HEK293T (cell line): ENCODE measurements at regions not wholly inside any gene's neighbourhood (a gene's known extent, or its start where the extent isn't known, plus 50 kb on each side); places are given as distances from the start of the nearest gene placed in this dataset.

Experiments
- CTCF ChIA-PET: fragments of 350-600 bp; formaldehyde crosslinking; extraction: SDS; loops from one replicate; lab custom pipeline; 2021; ENCODE audit warnings: antibody characterized with exemption, inconsistent platforms; lab: Yijun Ruan, JAX
- POLR2A ChIA-PET: fragments of 350-600 bp; formaldehyde crosslinking; extraction: SDS; loops from one replicate; lab custom pipeline; 2020; ENCODE audit warnings: antibody characterized with exemption, inconsistent platforms; lab: Yijun Ruan, JAX
- DNase-seq: peaks from one replicate; pipeline ENCODE4 v3.0.0; 2012; ENCODE audit warnings: mixed read lengths; ENCODE audit errors: extremely low spot score
- ARNT ChIP-seq: fragments of 450-650 bp; IDR thresholded peaks from 2 replicates; pipeline ENCODE4 v1.6.1; 2017; ENCODE audit warnings: mild to moderate bottlenecking
- BHLHE40 ChIP-seq: fragments of 450-650 bp; IDR thresholded peaks from 2 replicates; pipeline ENCODE4 v1.6.1; 2016; ENCODE audit warnings: mild to moderate bottlenecking, moderate library complexity, borderline replicate concordance
- CTBP1 ChIP-seq: fragments of 450-650 bp; IDR thresholded peaks from 2 replicates; pipeline ENCODE4 v1.6.1; 2016; ENCODE audit warnings: borderline replicate concordance
- ELF4 ChIP-seq: fragments of 450-650 bp; IDR thresholded peaks from 2 replicates; pipeline ENCODE4 v1.6.1; 2017; ENCODE audit warnings: antibody characterized with exemption
- FOXA1 ChIP-seq: fragments of 450-650 bp; IDR thresholded peaks from 2 replicates; pipeline ENCODE4 v1.6.1; 2016; ENCODE audit warnings: mild to moderate bottlenecking
- FOXK2 ChIP-seq: fragments of 450-650 bp; IDR thresholded peaks from 2 replicates; pipeline ENCODE4 v1.6.1; 2016; ENCODE audit warnings: mild to moderate bottlenecking
- FOXM1 ChIP-seq: fragments of 450-650 bp; IDR thresholded peaks from 2 replicates; pipeline ENCODE4 v1.6.1; 2017; ENCODE audit warnings: mild to moderate bottlenecking, borderline replicate concordance
- HDGF ChIP-seq: fragments of 450-650 bp; IDR thresholded peaks from 2 replicates; pipeline ENCODE4 v1.6.1; 2017; ENCODE audit warnings: antibody characterized with exemption, borderline replicate concordance
- L3MBTL2 ChIP-seq: fragments of 450-650 bp; conservative IDR thresholded peaks from 2 replicates; pipeline ENCODE4 v1.6.1; 2016; ENCODE audit warnings: mild to moderate bottlenecking
- LEF1 ChIP-seq: fragments of 450-650 bp; IDR thresholded peaks from 2 replicates; pipeline ENCODE4 v1.6.1; 2017; ENCODE audit warnings: mild to moderate bottlenecking, borderline replicate concordance
- NFRKB ChIP-seq: fragments of 450-650 bp; IDR thresholded peaks from 2 replicates; pipeline ENCODE4 v1.6.1; 2016; ENCODE audit warnings: mild to moderate bottlenecking, moderate library complexity
- SP1 ChIP-seq: fragments of 450-650 bp; IDR thresholded peaks from 2 replicates; pipeline ENCODE4 v1.6.1; 2017
- SUZ12 ChIP-seq: fragments of 450-650 bp; IDR thresholded peaks from 2 replicates; pipeline ENCODE4 v1.6.1; 2016; ENCODE audit warnings: mild to moderate bottlenecking
- TARDBP ChIP-seq: fragments of 450-650 bp; IDR thresholded peaks from 2 replicates; pipeline ENCODE4 v1.6.1; 2016
- ZNF384 ChIP-seq: fragments of 450-650 bp; IDR thresholded peaks from 2 replicates; pipeline ENCODE4 v1.6.1; 2016
- TF ChIP-seq, protein P1 (sequence below): fragments of 450-650 bp; IDR thresholded peaks from 2 replicates; pipeline ENCODE4 v1.6.1; 2016

DNA sequence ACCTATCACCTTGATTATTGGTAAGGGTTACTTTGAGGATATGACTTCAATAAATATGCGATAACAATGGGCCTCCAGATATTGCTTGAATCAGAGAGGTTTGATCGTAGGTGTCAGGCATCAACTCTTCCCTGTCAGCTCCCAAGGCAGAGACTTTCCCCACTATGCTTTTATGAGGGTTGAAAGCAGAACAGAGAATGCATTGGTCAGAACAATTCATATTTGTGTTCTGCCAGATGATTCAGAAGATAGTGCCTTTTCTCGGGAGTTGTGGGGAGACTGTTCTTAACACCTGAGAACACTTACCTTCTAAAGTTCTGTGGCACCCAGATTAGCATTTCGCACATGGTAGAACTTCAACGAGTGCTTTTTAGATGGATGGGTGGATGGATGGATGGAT, 386.3 kb upstream of the CADM1 start:
- ChIA-PET POLR2A (no interaction called here), CTCF (no interaction called here)
- no peak for TF ChIP-seq ARNT
- TF ChIP-seq BHLHE40: no peak
- TF ChIP-seq CTBP1: no peak
- TF ChIP-seq, protein P1, sequence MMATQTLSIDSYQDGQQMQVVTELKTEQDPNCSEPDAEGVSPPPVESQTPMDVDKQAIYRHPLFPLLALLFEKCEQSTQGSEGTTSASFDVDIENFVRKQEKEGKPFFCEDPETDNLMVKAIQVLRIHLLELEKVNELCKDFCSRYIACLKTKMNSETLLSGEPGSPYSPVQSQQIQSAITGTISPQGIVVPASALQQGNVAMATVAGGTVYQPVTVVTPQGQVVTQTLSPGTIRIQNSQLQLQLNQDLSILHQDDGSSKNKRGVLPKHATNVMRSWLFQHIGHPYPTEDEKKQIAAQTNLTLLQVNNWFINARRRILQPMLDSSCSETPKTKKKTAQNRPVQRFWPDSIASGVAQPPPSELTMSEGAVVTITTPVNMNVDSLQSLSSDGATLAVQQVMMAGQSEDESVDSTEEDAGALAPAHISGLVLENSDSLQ: no peak
- no peak for TF ChIP-seq NFRKB
- no peak for TF ChIP-seq SP1
- DNase-seq: no peak

DNA sequence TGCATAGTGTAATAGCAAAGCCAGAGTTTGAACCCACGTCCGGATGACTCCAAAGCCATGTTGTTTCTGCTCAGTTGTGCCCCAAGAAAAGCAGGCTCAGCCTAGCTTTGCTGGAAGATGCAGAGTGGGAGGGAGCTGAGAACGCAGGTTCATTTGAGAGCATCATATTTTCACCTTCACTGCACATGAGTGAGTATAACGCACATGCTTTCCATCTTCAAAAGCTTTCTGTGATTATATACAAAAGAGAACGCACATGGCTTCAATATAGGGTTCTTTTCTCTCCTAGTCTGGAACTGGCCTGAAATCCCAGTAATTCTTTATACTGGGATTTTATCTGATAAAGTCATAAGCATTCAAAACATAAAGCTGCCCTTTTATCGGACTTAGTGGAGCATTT, 385.5 kb upstream of the CADM1 start:
- TF ChIP-seq TARDBP (no peak), SP1 (no peak), BHLHE40 (no peak), HDGF (no peak), L3MBTL2 (no peak), CTBP1 (no peak), ARNT (no peak), FOXA1 (no peak), SUZ12 (no peak), NFRKB (no peak), FOXM1 (no peak), FOXK2 (no peak), LEF1 (no peak), ELF4 (no peak), ZNF384 (no peak)
- TF ChIP-seq, protein P1: no peak
- DNase-seq: no peak
- POLR2A ChIA-PET: no interaction called here
- CTCF ChIA-PET: no interaction called here

DNA sequence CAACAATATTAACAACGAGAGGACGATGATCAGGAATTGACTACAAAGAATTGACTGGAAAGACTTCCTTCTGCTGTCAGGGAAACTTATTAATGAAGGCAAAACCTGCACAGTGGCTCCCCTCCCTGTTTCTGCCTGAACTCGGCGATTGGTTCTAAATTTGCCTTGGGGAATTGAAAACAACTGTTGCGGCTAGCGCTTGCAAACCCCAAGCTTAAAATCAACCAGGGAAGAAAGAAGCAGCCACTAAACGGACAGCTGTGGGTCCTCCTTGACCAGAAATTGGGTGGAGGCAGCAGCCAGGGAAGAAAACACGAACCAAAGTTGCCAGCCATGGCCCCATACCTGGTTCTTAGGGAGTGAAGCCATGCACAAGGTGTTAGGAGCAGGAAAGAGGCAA, 383.5 kb upstream of the CADM1 start:
- ChIA-PET POLR2A (no interaction called here), CTCF (no interaction called here)
- DNase-seq: no peak
- TF ChIP-seq HDGF (no peak), ELF4 (no peak), NFRKB (no peak), FOXA1 (no peak), ZNF384 (no peak), TARDBP (no peak), L3MBTL2 (no peak), FOXM1 (no peak), CTBP1 (no peak), SP1 (no peak), ARNT (no peak), LEF1 (no peak), SUZ12 (no peak), FOXK2 (no peak)

DNA sequence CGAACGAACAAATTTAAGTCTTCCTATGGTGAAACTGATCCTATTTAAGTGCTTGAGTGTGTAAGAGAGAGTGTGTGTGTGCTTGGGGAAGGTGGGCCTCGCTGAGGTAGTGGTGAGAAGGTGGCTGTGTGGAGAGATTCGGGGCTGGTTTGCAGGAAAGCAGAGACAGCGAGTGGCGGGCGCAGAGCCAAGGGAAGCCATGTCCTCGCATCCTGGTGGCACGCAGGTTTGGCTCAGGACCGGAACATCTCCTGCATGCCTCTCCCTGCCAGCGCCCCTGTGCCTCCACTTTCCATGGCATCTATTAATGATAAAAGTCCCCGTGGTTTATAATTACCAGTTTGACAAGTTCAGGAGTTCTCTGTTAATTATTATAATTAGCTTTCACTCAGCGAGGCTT, 383.1 kb upstream of the CADM1 start:
- ChIA-PET CTCF (no interaction called here), POLR2A (no interaction called here)
- DNase-seq: no peak
- TF ChIP-seq BHLHE40: no peak
- no peak for TF ChIP-seq TARDBP

DNA sequence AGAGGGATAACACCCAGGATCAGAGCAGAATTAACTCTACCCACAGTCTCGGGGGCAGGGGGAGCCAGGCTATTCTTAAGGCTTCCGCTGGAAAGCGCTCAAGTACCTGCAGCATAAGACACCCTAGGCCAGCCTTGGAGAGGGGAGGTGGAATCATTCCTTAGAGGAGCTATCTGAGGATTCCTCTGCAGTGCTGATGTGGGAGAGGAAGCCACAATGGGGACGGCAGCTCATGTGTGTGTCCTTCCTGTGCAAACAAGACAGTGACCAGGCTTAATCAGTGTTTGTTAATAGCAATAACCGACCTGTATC, 382.2 kb upstream of the CADM1 start:
- no peak for DNase-seq
- TF ChIP-seq FOXM1: no peak
- no peak for TF ChIP-seq ELF4
- TF ChIP-seq HDGF: no peak
- no peak for TF ChIP-seq LEF1
- POLR2A ChIA-PET: no interaction called here
- CTCF ChIA-PET: no interaction called here

DNA sequence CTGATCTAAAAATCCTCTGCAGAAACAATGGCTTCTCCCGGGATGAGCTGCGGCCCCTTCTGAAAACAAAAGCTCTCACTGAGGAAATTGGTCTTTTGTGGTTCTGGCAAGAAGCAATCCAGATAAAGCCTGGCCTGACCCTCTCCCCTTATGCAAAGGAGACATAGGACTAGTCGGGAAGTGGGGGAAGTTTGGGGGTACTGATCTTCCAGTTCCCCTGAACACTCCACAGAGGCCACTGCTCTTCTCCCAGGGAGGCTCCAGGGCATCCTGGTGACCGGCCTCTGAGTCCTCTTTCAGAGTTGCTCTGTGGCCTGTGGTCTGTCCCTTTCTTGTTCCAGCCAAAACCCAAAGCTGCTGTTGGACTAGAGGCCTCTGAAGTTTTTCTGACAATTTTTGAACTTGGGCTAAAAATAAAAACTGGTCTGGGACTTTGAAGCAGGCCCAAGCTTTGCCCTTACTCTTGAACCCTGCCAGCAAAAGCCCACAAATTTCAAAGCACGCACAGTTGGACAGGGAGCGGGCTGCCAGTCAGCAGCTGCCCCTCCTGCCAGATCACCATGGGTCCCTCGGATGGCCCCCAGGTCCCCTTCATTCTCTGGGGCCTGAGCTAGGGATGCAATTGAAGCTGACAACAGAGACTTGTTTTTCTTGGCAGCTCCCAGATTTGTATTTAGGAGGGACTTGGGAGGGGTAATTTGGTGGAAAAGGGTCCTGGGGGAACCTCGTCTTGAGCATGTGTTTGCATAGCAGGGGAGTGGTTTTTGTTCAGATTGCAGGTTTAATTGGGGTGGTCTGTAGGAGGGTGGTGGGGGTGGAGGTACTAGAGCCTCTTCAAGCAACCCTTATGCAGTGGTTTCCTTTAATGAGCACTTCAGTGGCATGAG, 381.6 kb upstream of the CADM1 start:
- POLR2A ChIA-PET: no interaction called here
- CTCF ChIA-PET: no interaction called here
- TF ChIP-seq ZNF384 (no peak), FOXK2 (no peak), HDGF (no peak), NFRKB (no peak), SP1 (no peak)
- no peak for DNase-seq

DNA sequence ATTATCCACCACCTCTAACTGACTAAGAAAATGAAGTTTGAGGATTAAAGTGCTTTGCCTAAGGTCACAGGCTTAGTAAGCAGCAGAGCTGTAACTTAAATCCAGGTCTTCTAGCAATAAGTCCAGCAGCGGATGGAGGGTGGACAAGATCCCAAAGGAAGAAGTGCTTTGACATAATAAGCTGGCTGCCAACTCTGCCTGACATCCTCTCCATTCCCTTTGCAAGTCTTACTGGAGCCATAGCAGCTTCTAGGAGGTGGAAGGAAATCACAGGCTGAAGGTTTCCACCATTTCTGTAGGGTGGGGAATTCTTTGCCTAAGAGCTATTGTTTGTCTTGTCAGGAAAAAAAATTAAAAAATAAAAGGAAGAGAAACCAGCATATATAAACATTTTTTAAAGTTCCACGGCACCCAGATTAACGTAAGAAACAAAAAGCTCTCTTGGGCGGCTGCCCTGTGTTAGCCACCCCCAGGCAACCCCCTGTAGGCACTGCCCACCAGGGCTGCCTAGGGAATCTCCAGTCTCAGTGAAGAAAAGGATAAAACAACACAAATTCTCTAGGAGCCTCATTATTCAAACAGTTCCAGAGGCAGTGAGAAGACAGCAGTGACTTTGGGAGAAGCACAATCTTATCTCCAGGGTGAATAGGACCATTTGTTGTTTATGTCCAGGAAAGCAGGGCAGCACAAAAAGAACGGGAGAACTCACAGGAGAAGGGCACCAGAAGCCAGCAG, 380.8 kb upstream of the CADM1 start:
- TF ChIP-seq FOXM1 (no peak), ELF4 (no peak), NFRKB (no peak), SP1 (no peak), FOXK2 (no peak), SUZ12 (no peak), LEF1 (no peak), HDGF (no peak), ARNT (no peak), CTBP1 (no peak), BHLHE40 (no peak), L3MBTL2 (no peak), FOXA1 (no peak), ZNF384 (no peak), TARDBP (no peak)
- TF ChIP-seq, protein P1: no peak
- POLR2A ChIA-PET: interaction anchor here (0.6 kb wide), 1 partner anchor 788 kb away, joined by 3 read pairs; no protein-coding TSS in a partner anchor
- DNase-seq: no peak
- CTCF ChIA-PET: no interaction called here
